Hepatocyte (in vitro differentiated cells): ENCODE measurements at regions not wholly inside any gene's neighbourhood (a gene's known extent, or its start where the extent isn't known, plus 50 kb on each side); places are given as distances from the start of the nearest gene placed in this dataset.

ENCODE experiments used
- CTCF ChIP-seq: fragments of 200-600 bp; sonication (generic); IDR thresholded peaks from 2 replicates; pipeline ENCODE4 v1.5.1; 2016; ENCODE audit warnings: antibody characterized with exemption, mild to moderate bottlenecking; ENCODE audit not compliant: poor library complexity
- EZH2phosphoT487 ChIP-seq: fragments of 200-600 bp; sonication (generic); IDR thresholded peaks from one replicate; pipeline ENCODE4 v1.6.1; 2018; ENCODE audit warnings: antibody characterized with exemption, mild to moderate bottlenecking, low read depth, moderate library complexity; ENCODE audit not compliant: unreplicated experiment, severe bottlenecking

- TF ChIP-seq CTCF, result no peak
- no peak for TF ChIP-seq EZH2phosphoT487
Observed at GRCh38 chr6:119896806-119897205, 547.2 kb upstream of the MAN1A1 start.
